ENCODE measurements at regions not wholly inside any gene's neighbourhood (a gene's known extent, or its start where the extent isn't known, plus 50 kb on each side); places are given as distances from the start of the nearest gene placed in this dataset.

- TF ChIP-seq, protein P1, sequence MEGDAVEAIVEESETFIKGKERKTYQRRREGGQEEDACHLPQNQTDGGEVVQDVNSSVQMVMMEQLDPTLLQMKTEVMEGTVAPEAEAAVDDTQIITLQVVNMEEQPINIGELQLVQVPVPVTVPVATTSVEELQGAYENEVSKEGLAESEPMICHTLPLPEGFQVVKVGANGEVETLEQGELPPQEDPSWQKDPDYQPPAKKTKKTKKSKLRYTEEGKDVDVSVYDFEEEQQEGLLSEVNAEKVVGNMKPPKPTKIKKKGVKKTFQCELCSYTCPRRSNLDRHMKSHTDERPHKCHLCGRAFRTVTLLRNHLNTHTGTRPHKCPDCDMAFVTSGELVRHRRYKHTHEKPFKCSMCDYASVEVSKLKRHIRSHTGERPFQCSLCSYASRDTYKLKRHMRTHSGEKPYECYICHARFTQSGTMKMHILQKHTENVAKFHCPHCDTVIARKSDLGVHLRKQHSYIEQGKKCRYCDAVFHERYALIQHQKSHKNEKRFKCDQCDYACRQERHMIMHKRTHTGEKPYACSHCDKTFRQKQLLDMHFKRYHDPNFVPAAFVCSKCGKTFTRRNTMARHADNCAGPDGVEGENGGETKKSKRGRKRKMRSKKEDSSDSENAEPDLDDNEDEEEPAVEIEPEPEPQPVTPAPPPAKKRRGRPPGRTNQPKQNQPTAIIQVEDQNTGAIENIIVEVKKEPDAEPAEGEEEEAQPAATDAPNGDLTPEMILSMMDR (IDR thresholded peaks at IDR 0.05) = no peak
- no peak for TF ChIP-seq EP300 (IDR thresholded peaks at IDR 0.05)
- TF ChIP-seq POLR2AphosphoS5 (IDR thresholded peaks at IDR 0.05) = no peak
These were observed 108.9 kb upstream of the BLID start for GRCh38 chr11:122224867-122225266.

Measured in stomach (tissue), 4 donors.